Glutamatergic neuron (in vitro differentiated cells): ENCODE measurements at regions not wholly inside any gene's neighbourhood (a gene's known extent, or its start where the extent isn't known, plus 50 kb on each side); places are given as distances from the start of the nearest gene placed in this dataset.

Source experiments
- DNase-seq: peaks from one replicate; pipeline ENCODE4 v3.0.0; 2022
- H3K27ac Mint-ChIP-seq: one replicate; pipeline ENCODE4 v1.8.0; 2020; ENCODE audit warnings: mild to moderate bottlenecking, mixed read lengths, inconsistent platforms; ENCODE audit not compliant: unreplicated experiment
- H3K27me3 Mint-ChIP-seq: one replicate; pipeline ENCODE4 v1.8.0; 2020; ENCODE audit warnings: mild to moderate bottlenecking, moderate library complexity, mixed read lengths, inconsistent platforms; ENCODE audit not compliant: unreplicated experiment
- H3K36me3 Mint-ChIP-seq: one replicate; pipeline ENCODE4 v1.8.0; 2020; ENCODE audit warnings: mild to moderate bottlenecking, mixed read lengths, inconsistent platforms; ENCODE audit not compliant: unreplicated experiment
- H3K4me1 Mint-ChIP-seq: one replicate; pipeline ENCODE4 v1.8.0; 2020; ENCODE audit warnings: mild to moderate bottlenecking, low read depth, mixed read lengths, inconsistent platforms; ENCODE audit not compliant: unreplicated experiment
- H3K4me3 Mint-ChIP-seq: one replicate; pipeline ENCODE4 v1.8.0; 2020; ENCODE audit warnings: mild to moderate bottlenecking, mixed read lengths, inconsistent platforms; ENCODE audit not compliant: unreplicated experiment
- H3K9me3 Mint-ChIP-seq: one replicate; pipeline ENCODE4 v1.8.0; 2020; ENCODE audit warnings: mild to moderate bottlenecking, moderate library complexity, mixed read lengths, inconsistent platforms; ENCODE audit not compliant: unreplicated experiment
- CTCF ChIP-seq: fragments of 200-600 bp; sonication (generic); IDR thresholded peaks from one replicate; pipeline ENCODE4 v1.5.0; 2021; ENCODE audit not compliant: partially characterized antibody, unreplicated experiment

GRCh38 chr20:11646359-11646758, 271.3 kb upstream of the BTBD3 start:
- Mint-ChIP-seq H3K36me3 (no peaks in the 10 kb centered on the region), H3K27ac (no peak overlapping the region), H3K27me3 (no peaks in the 10 kb centered on the region), H3K4me3 (no peak overlapping the region), H3K4me1 (peaks cover 4% of the 10 kb centered on the region), H3K9me3 (no peaks in the 10 kb centered on the region)
- no peak for DNase-seq
- TF ChIP-seq CTCF, result no peak

- no peak for DNase-seq
- Mint-ChIP-seq H3K4me1 (no peaks in the 10 kb centered on the region), H3K4me3 (no peak overlapping the region), H3K27me3 (no peaks in the 10 kb centered on the region), H3K27ac (no peak overlapping the region), H3K36me3 (no peaks in the 10 kb centered on the region), H3K9me3 (no peaks in the 10 kb centered on the region)
- TF ChIP-seq CTCF, result no peak
These were observed 267.1 kb upstream of the BTBD3 start for GRCh38 chr20:11650566-11650965.

- H3K9me3 Mint-ChIP-seq, result no peaks in the 10 kb centered on the region
- no peak for DNase-seq
- no peaks in the 10 kb centered on the region for H3K36me3 Mint-ChIP-seq
- H3K4me1 Mint-ChIP-seq, result no peaks in the 10 kb centered on the region
- no peaks in the 10 kb centered on the region for H3K27me3 Mint-ChIP-seq
- TF ChIP-seq CTCF, result no peak
- no peak overlapping the region for H3K27ac Mint-ChIP-seq
- no peak overlapping the region for H3K4me3 Mint-ChIP-seq
These were observed 266.6 kb upstream of the BTBD3 start for GRCh38 chr20:11651138-11651537.

GRCh38 chr20:11651647-11652046, 266.0 kb upstream of the BTBD3 start:
- Mint-ChIP-seq H3K27me3 (no peaks in the 10 kb centered on the region), H3K4me1 (no peaks in the 10 kb centered on the region), H3K4me3 (no peak overlapping the region), H3K27ac (no peak overlapping the region), H3K9me3 (no peaks in the 10 kb centered on the region), H3K36me3 (no peaks in the 10 kb centered on the region)
- TF ChIP-seq CTCF, result no peak
- no peak for DNase-seq

GRCh38 chr20:11652128-11652527, 265.6 kb upstream of the BTBD3 start:
- Mint-ChIP-seq H3K9me3 (no peaks in the 10 kb centered on the region), H3K4me1 (no peaks in the 10 kb centered on the region), H3K36me3 (no peaks in the 10 kb centered on the region), H3K4me3 (no peak overlapping the region), H3K27me3 (no peaks in the 10 kb centered on the region), H3K27ac (no peak overlapping the region)
- TF ChIP-seq CTCF, result no peak
- DNase-seq, result no peak
